ENCODE measurements at regions not wholly inside any gene's neighbourhood (a gene's known extent, or its start where the extent isn't known, plus 50 kb on each side); places are given as distances from the start of the nearest gene placed in this dataset.

DNA sequence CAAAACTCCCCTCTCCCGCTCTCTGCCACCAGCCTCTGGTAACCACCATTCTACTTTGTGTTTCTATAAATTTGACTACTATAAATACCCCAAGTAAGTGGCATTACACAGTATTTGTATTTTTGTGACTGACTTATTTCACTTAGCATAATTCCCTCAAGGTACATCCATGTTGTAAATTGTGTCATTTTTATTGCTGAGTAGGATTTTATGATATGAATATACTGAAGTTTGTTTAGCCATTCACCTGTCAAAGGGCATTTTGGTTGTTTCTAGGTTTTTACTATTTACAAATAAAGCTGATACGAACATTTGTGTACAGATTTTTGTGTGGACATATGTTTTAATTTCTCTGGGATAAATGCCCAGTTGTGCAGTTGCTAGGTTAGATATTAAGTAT lies 174.0 kb upstream of the MMADHC start:
- TF ChIP-seq POLR2AphosphoS5 (IDR thresholded peaks at IDR 0.05; ENCODE audit: low read depth, low read length) = no peak
- TF ChIP-seq JUND (IDR thresholded peaks at IDR 0.05) = no peak
